Ishikawa (cell line): ENCODE measurements at regions not wholly inside any gene's neighbourhood (a gene's known extent, or its start where the extent isn't known, plus 50 kb on each side); places are given as distances from the start of the nearest gene placed in this dataset.

ENCODE experiments used
- CEBPB ChIP-seq: IDR thresholded peaks from 2 replicates; pipeline ENCODE4 v1.6.1; 2012
- CREB1 ChIP-seq: IDR thresholded peaks from 2 replicates; pipeline ENCODE4 v1.6.1; 2012; ENCODE audit warnings: low read depth
- EGR1 ChIP-seq: IDR thresholded peaks from 2 replicates; pipeline ENCODE4 v1.6.1; 2012
- EP300 ChIP-seq: IDR thresholded peaks from 2 replicates; pipeline ENCODE4 v1.6.1; 2012; ENCODE audit warnings: borderline replicate concordance
- FOXM1 ChIP-seq: IDR thresholded peaks from 2 replicates; pipeline ENCODE4 v1.6.1; 2012; ENCODE audit warnings: low read depth, borderline replicate concordance
- NFIC ChIP-seq: IDR thresholded peaks from 2 replicates; pipeline ENCODE4 v1.6.1; 2012
- RAD21 ChIP-seq: IDR thresholded peaks from 2 replicates; pipeline ENCODE4 v1.6.1; 2012; ENCODE audit warnings: low read depth
- REST ChIP-seq: IDR thresholded peaks from 2 replicates; pipeline ENCODE4 v1.6.1; 2012; ENCODE audit warnings: low read depth, mild to moderate bottlenecking
- TAF1 ChIP-seq: IDR thresholded peaks from 2 replicates; pipeline ENCODE4 v1.6.1; 2012; ENCODE audit warnings: low read depth, mild to moderate bottlenecking
- TCF12 ChIP-seq: IDR thresholded peaks from 2 replicates; pipeline ENCODE4 v1.6.1; 2012; ENCODE audit warnings: low read depth
- TEAD4 ChIP-seq: IDR thresholded peaks from 2 replicates; pipeline ENCODE4 v1.6.1; 2012
- YY1 ChIP-seq: IDR thresholded peaks from 2 replicates; pipeline ENCODE4 v1.6.1; 2012; ENCODE audit warnings: low read depth
- ZBTB7A ChIP-seq: IDR thresholded peaks from 2 replicates; pipeline ENCODE4 v1.6.1; 2012; ENCODE audit warnings: low read depth
- TF ChIP-seq, protein P1 (sequence below): IDR thresholded peaks from 2 replicates; pipeline ENCODE4 v1.6.1; 2012
- TF ChIP-seq, protein P2 (sequence below): IDR thresholded peaks from 2 replicates; pipeline ENCODE4 v1.6.1; 2012

DNA sequence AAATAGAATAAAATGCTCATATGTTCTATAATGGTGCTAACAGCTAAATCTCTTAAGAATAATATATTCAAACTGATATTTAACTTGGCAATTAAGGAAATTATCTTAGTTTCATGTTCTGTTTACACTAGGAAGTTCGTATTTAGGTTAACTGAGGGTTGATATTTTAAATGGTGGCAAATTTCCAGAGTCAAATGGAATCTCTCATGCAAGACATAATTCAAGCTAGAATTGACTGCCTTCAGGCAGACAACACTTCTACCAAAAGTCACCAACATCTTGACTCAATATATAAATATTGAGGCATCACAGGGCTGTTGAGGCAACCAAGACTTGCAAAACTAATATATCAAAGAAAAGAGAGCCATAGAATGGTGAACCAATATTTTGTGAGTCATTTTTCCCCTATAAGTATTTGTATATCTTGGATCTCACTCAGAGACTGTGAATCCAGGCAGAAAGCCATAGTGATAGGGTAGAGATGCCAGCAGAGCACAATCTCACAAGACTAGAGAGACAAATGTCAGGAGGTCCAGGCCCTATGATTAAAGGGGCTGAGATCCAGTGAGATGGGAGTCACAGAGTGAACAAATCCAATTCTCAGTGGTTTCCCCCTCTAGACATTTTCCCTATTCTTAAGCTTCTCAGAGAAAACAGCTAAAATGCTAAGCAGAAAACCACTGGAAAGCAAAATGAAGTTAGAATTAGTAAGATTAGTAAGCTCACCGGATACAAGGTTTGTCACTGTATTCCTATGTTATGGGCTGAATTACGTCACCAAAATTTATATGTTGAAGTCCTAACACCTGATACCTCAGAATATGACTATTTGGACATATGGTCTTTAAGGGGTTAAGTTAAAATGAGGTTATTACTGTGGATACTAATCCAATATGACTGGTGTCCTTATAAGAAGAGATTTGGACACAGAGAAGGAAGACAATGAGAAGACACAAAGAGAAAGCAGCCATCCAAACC lies 358.2 kb upstream of the UBE2E3 start:
- TF ChIP-seq EP300 (no peak), TCF12 (no peak), NFIC (no peak), EGR1 (no peak), REST (no peak), CEBPB (no peak), RAD21 (no peak), CREB1 (no peak), ZBTB7A (no peak), TAF1 (no peak), FOXM1 (no peak)
- TF ChIP-seq, protein P1, sequence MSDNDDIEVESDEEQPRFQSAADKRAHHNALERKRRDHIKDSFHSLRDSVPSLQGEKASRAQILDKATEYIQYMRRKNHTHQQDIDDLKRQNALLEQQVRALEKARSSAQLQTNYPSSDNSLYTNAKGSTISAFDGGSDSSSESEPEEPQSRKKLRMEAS = no peak

GRCh38 chr2:180621366-180621765 lies 359.0 kb upstream of the UBE2E3 start:
- no peak for TF ChIP-seq CREB1
- TF ChIP-seq FOXM1 = no peak
- TF ChIP-seq NFIC = no peak
- no peak for TF ChIP-seq REST
- no peak for TF ChIP-seq ZBTB7A
- no peak for TF ChIP-seq EGR1
- TF ChIP-seq, protein P2, sequence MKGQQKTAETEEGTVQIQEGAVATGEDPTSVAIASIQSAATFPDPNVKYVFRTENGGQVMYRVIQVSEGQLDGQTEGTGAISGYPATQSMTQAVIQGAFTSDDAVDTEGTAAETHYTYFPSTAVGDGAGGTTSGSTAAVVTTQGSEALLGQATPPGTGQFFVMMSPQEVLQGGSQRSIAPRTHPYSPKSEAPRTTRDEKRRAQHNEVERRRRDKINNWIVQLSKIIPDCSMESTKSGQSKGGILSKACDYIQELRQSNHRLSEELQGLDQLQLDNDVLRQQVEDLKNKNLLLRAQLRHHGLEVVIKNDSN = no peak
- TF ChIP-seq TAF1 = no peak
- no peak for TF ChIP-seq YY1
- TF ChIP-seq, protein P1 = no peak
- no peak for TF ChIP-seq TEAD4
- no peak for TF ChIP-seq TCF12
- no peak for TF ChIP-seq CEBPB

- no peak for TF ChIP-seq RAD21
- no peak for TF ChIP-seq YY1
- no peak for TF ChIP-seq EP300
- TF ChIP-seq NFIC = no peak
- no peak for TF ChIP-seq TEAD4
- TF ChIP-seq CEBPB = no peak
- no peak for TF ChIP-seq ZBTB7A
- TF ChIP-seq CREB1 = no peak
- no peak for TF ChIP-seq REST
- TF ChIP-seq EGR1 = no peak
These were observed 361.8 kb upstream of the UBE2E3 start for GRCh38 chr2:180618570-180618969.

DNA sequence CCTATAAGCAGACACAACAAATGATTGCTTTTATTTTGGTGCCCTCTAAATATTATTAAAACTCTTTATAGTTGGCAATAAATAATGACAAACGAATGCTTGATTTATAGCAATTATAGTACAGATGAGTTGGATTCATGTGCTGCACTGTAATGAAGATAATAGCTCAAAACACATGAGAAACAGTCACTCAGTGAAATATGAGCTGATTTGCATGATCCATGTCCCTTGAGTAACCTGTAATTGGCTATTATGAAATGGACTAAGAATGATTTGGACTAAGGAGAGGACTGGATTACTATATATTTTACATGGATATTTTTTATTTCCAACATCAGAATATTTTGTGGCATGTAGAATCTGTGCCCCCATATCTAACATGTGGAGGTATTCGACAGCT lies 365.6 kb upstream of the UBE2E3 start:
- TF ChIP-seq EGR1 (no peak), TCF12 (no peak), EP300 (no peak), TEAD4 (no peak), REST (no peak), CEBPB (no peak), RAD21 (no peak), CREB1 (no peak), YY1 (no peak), TAF1 (no peak), FOXM1 (no peak), ZBTB7A (no peak)
- TF ChIP-seq, protein P1 = no peak
- TF ChIP-seq, protein P2 = no peak
